HUES48 (cell line): ENCODE measurements at regions not wholly inside any gene's neighbourhood (a gene's known extent, or its start where the extent isn't known, plus 50 kb on each side); places are given as distances from the start of the nearest gene placed in this dataset.

Experiments used
- H3K27ac ChIP-seq: one replicate; pipeline ENCODE4 v1.7.0; 2013; ENCODE audit warnings: low read depth, low read length, inconsistent platforms
- H3K27me3 ChIP-seq: 2 replicates; pipeline ENCODE4 v1.6.1; 2013; ENCODE audit warnings: mild to moderate bottlenecking, low read length; ENCODE audit not compliant: control insufficient read depth, insufficient read depth
- H3K36me3 ChIP-seq: 2 replicates; pipeline ENCODE4 v1.6.1; 2013; ENCODE audit warnings: low read length; ENCODE audit not compliant: control insufficient read depth, insufficient read depth
- H3K4me1 ChIP-seq: 2 replicates; pipeline ENCODE4 v1.6.1; 2013; ENCODE audit warnings: mild to moderate bottlenecking, low read length; ENCODE audit not compliant: control insufficient read depth, insufficient read depth
- H3K4me3 ChIP-seq: 2 replicates; pipeline ENCODE4 v1.5.1; 2013; ENCODE audit warnings: mild to moderate bottlenecking, low read depth, low read length
- H3K9ac ChIP-seq: 2 replicates; pipeline ENCODE4 v1.6.1; 2013; ENCODE audit warnings: mild to moderate bottlenecking, low read depth, low read length, moderate library complexity
- H3K9me3 ChIP-seq: 2 replicates; pipeline ENCODE4 v1.6.1; 2013; ENCODE audit warnings: low read length; ENCODE audit not compliant: control insufficient read depth, insufficient read depth

- Histone ChIP-seq H3K36me3 (no peaks in the 10 kb centered on the region), H3K27ac (no peak overlapping the region), H3K9ac (no peak overlapping the region), H3K4me3 (no peak overlapping the region), H3K4me1 (peaks cover 8% of the 10 kb centered on the region), H3K27me3 (no peaks in the 10 kb centered on the region), H3K9me3 (no peaks in the 10 kb centered on the region)
Observed at GRCh38 chr10:10141782-10142382, 875.8 kb upstream of the CELF2 start.

GRCh38 chr10:10146604-10147003, 871.1 kb upstream of the CELF2 start:
- Histone ChIP-seq H3K9me3 (no peaks in the 10 kb centered on the region), H3K27ac (no peak overlapping the region)

GRCh38 chr10:10149899-10150298, 867.8 kb upstream of the CELF2 start:
- Histone ChIP-seq H3K9me3 (no peaks in the 10 kb centered on the region), H3K27me3 (no peaks in the 10 kb centered on the region)

More at GRCh38 chr10:10146604-10147003, 871.1 kb upstream of the CELF2 start:
- no peaks in the 10 kb centered on the region for H3K27me3 ChIP-seq
- peaks cover 7% of the 10 kb centered on the region for H3K4me1 ChIP-seq
- no peak overlapping the region for H3K4me3 ChIP-seq
- H3K36me3 ChIP-seq, result no peaks in the 10 kb centered on the region
- H3K9ac ChIP-seq, result no peak overlapping the region

GRCh38 chr10:10156917-10157600, 860.6 kb upstream of the CELF2 start:
- no peak overlapping the region for H3K9ac ChIP-seq
- H3K27me3 ChIP-seq, result no peaks in the 10 kb centered on the region
- peaks cover 35% of the 10 kb centered on the region for H3K9me3 ChIP-seq
- H3K4me3 ChIP-seq, result no peak overlapping the region
- H3K36me3 ChIP-seq, result no peaks in the 10 kb centered on the region
- no peaks in the 10 kb centered on the region for H3K4me1 ChIP-seq
- no peak overlapping the region for H3K27ac ChIP-seq

More at GRCh38 chr10:10149899-10150298, 867.8 kb upstream of the CELF2 start:
- Histone ChIP-seq H3K27ac (no peak overlapping the region), H3K9ac (no peak overlapping the region), H3K4me3 (no peak overlapping the region), H3K4me1 (no peaks in the 10 kb centered on the region), H3K36me3 (no peaks in the 10 kb centered on the region)

- H3K4me1 ChIP-seq, result peaks cover 10% of the 10 kb centered on the region
Observed at GRCh38 chr10:10160821-10161312, 856.8 kb upstream of the CELF2 start.

GRCh38 chr10:10164848-10165247, 852.8 kb upstream of the CELF2 start:
- H3K27me3 ChIP-seq, result no peaks in the 10 kb centered on the region
- peaks cover 30% of the 10 kb centered on the region for H3K9me3 ChIP-seq
- no peaks in the 10 kb centered on the region for H3K36me3 ChIP-seq
- H3K27ac ChIP-seq, result peak overlapping the region; percentile 84
- no peak overlapping the region for H3K4me3 ChIP-seq
- H3K9ac ChIP-seq, result no peak overlapping the region
- H3K4me1 ChIP-seq, result peaks cover 37% of the 10 kb centered on the region

More at GRCh38 chr10:10160821-10161312, 856.8 kb upstream of the CELF2 start:
- Histone ChIP-seq H3K9ac (no peak overlapping the region), H3K36me3 (no peaks in the 10 kb centered on the region), H3K27me3 (no peaks in the 10 kb centered on the region), H3K9me3 (peaks cover 45% of the 10 kb centered on the region), H3K4me3 (no peak overlapping the region), H3K27ac (no peak overlapping the region)

- peaks cover 37% of the 10 kb centered on the region for H3K4me1 ChIP-seq
- no peak overlapping the region for H3K4me3 ChIP-seq
- H3K9ac ChIP-seq, result no peak overlapping the region
- H3K36me3 ChIP-seq, result no peaks in the 10 kb centered on the region
- peaks cover 24% of the 10 kb centered on the region for H3K9me3 ChIP-seq
- peak overlapping the region; percentile 84 for H3K27ac ChIP-seq
- no peaks in the 10 kb centered on the region for H3K27me3 ChIP-seq
Observed at GRCh38 chr10:10165415-10165814, 852.3 kb upstream of the CELF2 start.

GRCh38 chr10:10178476-10178875, 839.2 kb upstream of the CELF2 start:
- Histone ChIP-seq H3K27ac (no peak overlapping the region), H3K4me1 (no peaks in the 10 kb centered on the region), H3K27me3 (no peaks in the 10 kb centered on the region), H3K9me3 (peaks cover 6% of the 10 kb centered on the region; the same call in 1 of the 2 replicates), H3K9ac (no peak overlapping the region), H3K36me3 (no peaks in the 10 kb centered on the region), H3K4me3 (no peak overlapping the region)

GRCh38 chr10:10193848-10194247, 823.8 kb upstream of the CELF2 start:
- Histone ChIP-seq H3K4me3 (no peak overlapping the region), H3K36me3 (no peaks in the 10 kb centered on the region), H3K9ac (no peak overlapping the region)

GRCh38 chr10:10196701-10197100, 821.0 kb upstream of the CELF2 start:
- no peak overlapping the region for H3K9ac ChIP-seq
- no peaks in the 10 kb centered on the region for H3K4me1 ChIP-seq
- H3K27ac ChIP-seq, result no peak overlapping the region
- H3K4me3 ChIP-seq, result no peak overlapping the region
- no peaks in the 10 kb centered on the region for H3K27me3 ChIP-seq
- H3K36me3 ChIP-seq, result no peaks in the 10 kb centered on the region
- no peaks in the 10 kb centered on the region for H3K9me3 ChIP-seq

More at GRCh38 chr10:10193848-10194247, 823.8 kb upstream of the CELF2 start:
- Histone ChIP-seq H3K9me3 (no peaks in the 10 kb centered on the region), H3K4me1 (no peaks in the 10 kb centered on the region), H3K27ac (no peak overlapping the region), H3K27me3 (no peaks in the 10 kb centered on the region)

GRCh38 chr10:10197423-10197822, 820.2 kb upstream of the CELF2 start:
- no peaks in the 10 kb centered on the region for H3K4me1 ChIP-seq
- H3K27me3 ChIP-seq, result no peaks in the 10 kb centered on the region
- H3K36me3 ChIP-seq, result no peaks in the 10 kb centered on the region
- no peak overlapping the region for H3K27ac ChIP-seq
- H3K9me3 ChIP-seq, result 0 out of 2 replicates have a peak, but pooled peaks cover under 1% of the 10 kb centered on the region
- no peak overlapping the region for H3K4me3 ChIP-seq
- no peak overlapping the region for H3K9ac ChIP-seq
